ENCODE measurements at regions not wholly inside any gene's neighbourhood (a gene's known extent, or its start where the extent isn't known, plus 50 kb on each side); places are given as distances from the start of the nearest gene placed in this dataset.

- Histone ChIP-seq H3K9me3 (ENCODE audit: control insufficient read depth in 1 of 2, insufficient read depth in 1 of 2, low read depth in 1 of 2, low read length in 2 of 2) (no peaks in the 10 kb centered on the region), H3K79me2 (ENCODE audit: insufficient read depth, low read length) (no peaks in the 10 kb centered on the region), H2AFZ (ENCODE audit: low read depth, low read length, poor library complexity, severe bottlenecking) (no peak overlapping the region), H3K36me3 (ENCODE audit: control insufficient read depth in 1 of 2, insufficient read depth in 2 of 2, low read length in 2 of 2) (no peaks in the 10 kb centered on the region), H3K9ac (ENCODE audit: low read length) (no peak overlapping the region), H3K4me1 (ENCODE audit: control insufficient read depth in 1 of 2, insufficient read depth in 2 of 2, low read length in 2 of 2) (0 out of 4 replicates have a peak, but pooled peaks cover 0 to 6% of the 10 kb centered on the region in 2 experiments), H4K20me1 (ENCODE audit: insufficient read depth) (no peaks in the 10 kb centered on the region), H3K4me2 (ENCODE audit: low read length) (no peak overlapping the region), H3K4me3 (replicated peaks in 1 of 2; ENCODE audit: low read depth in 1 of 2, low read length in 2 of 2) (no peak overlapping the region), H3K9me2 (ENCODE audit: insufficient read depth) (no peaks in the 10 kb centered on the region), H3K27me3 (ENCODE audit: insufficient read depth, low read length) (no peaks in the 10 kb centered on the region), H3K27ac (ENCODE audit: low read depth, low read length) (no peak overlapping the region)
- TF ChIP-seq SRF (IDR thresholded peaks at IDR 0.05; ENCODE audit: low read depth) (no peak), POLR2AphosphoS5 (IDR thresholded peaks at IDR 0.05; ENCODE audit: low read depth, low read length) (no peak), RAD21 (IDR thresholded peaks at IDR 0.05; ENCODE audit: low read depth) (no peak), JUND (IDR thresholded peaks at IDR 0.05) (no peak), EZH2phosphoT487 (IDR thresholded peaks at IDR 0.05; ENCODE audit: borderline replicate concordance) (no peak), CBX3 (IDR thresholded peaks at IDR 0.05; ENCODE audit: low read depth) (no peak), EZH2 (IDR thresholded peaks at IDR 0.05) (no peak), ZFX (IDR thresholded peaks at IDR 0.05) (no peak), SP1 (IDR thresholded peaks at IDR 0.05; ENCODE audit: low read depth) (no peak), SIN3A (IDR thresholded peaks at IDR 0.05; ENCODE audit: low read depth) (no peak), TCF7L2 (IDR thresholded peaks at IDR 0.05; ENCODE audit: borderline replicate concordance, extremely low read depth, insufficient read depth, insufficient read length) (no peak), ZBTB33 (IDR thresholded peaks at IDR 0.05; ENCODE audit: extremely low read depth, insufficient replicate concordance, low read length) (no peak), MAX (IDR thresholded peaks at IDR 0.05) (no peak), ELF1 (IDR thresholded peaks at IDR 0.05; ENCODE audit: borderline replicate concordance, low read depth) (no peak), CTCF (IDR thresholded peaks at IDR 0.05 in 2 of 3, conservative IDR thresholded peaks at IDR 0.05 in 1 of 3; ENCODE audit: borderline replicate concordance in 1 of 3, insufficient read depth in 1 of 3, low read depth in 2 of 3, low read length in 2 of 3) (no peak)
- POLR2A ChIA-PET = no interaction called here
- intact Hi-C loops (cut with micrococcal nuclease) = no loop called here
- RAD21 ChIA-PET (ENCODE audit: low non-redundant PET in 1 of 2, low total read pairs in 2 of 2, uncharacterized antibody in 2 of 2, unreplicated experiment in 2 of 2) = no interaction called here
- CTCF ChIA-PET = no interaction called here
- ATAC-seq (no peak), DNase-seq (ENCODE audit: low read depth, low spot score) (no peak)
- BruUV-seq (replicated peaks) = no TSS peak
These were observed 64.6 kb downstream of the FOXB2 start for GRCh38 chr9:77084094-77084493.
